ENCODE measurements at regions not wholly inside any gene's neighbourhood (a gene's known extent, or its start where the extent isn't known, plus 50 kb on each side); places are given as distances from the start of the nearest gene placed in this dataset.

- TF ChIP-seq CTCF (conservative IDR thresholded peaks at IDR 0.05 in 1 of 2, IDR thresholded peaks at IDR 0.05 in 1 of 2; ENCODE audit: extremely low read depth in 1 of 2, insufficient read depth in 1 of 2, low read depth in 1 of 2, low read length in 2 of 2) (no peak), EZH2 (IDR thresholded peaks at IDR 0.05; ENCODE audit: borderline replicate concordance, low read length) (no peak)
These were observed 69.8 kb upstream of the KCTD7 start for GRCh38 chr7:66558660-66559465.

All from mammary epithelial cell (primary cell).